ENCODE measurements at regions not wholly inside any gene's neighbourhood (a gene's known extent, or its start where the extent isn't known, plus 50 kb on each side); places are given as distances from the start of the nearest gene placed in this dataset.
"Not testable (repeated sequence)": the region's sequence is repeated elsewhere in the genome, so short reads cannot be mapped to it uniquely, and the experiment has no call there.

DNA sequence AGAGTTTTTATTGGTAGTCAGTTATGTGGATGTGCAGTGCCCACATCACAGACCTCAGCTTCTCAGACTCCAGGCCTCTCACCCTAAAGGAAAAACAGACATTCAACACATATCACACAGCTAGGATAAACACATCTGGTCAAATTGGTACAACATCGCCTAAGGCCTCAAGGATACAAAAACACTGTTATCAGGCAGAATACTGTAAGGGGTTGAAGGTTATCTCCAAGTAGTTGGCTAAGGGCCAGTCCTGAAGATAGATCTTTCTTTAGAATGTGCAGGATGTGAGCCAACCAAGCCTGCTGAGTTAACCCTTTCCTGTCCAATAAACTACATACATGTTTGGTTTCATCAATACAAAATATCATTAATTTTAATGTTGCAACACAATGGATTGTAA lies 308.4 kb upstream of the GJE1 start:
- Histone ChIP-seq H3K9ac (ENCODE audit: low read length) (no peak overlapping the region), H3K4me2 (ENCODE audit: low read length) (no peak overlapping the region), H3K4ac (ENCODE audit: low read depth, low read length) (no peak overlapping the region), H4K8ac (ENCODE audit: low read depth, low read length) (no peak overlapping the region), H3K27me3 (ENCODE audit: insufficient read depth, low read length, poor library complexity) (no peaks in the 10 kb centered on the region), H3K27ac (ENCODE audit: low read depth, low read length) (no peak overlapping the region), H3K23ac (ENCODE audit: low read length) (no peak overlapping the region), H3K36me3 (ENCODE audit: control insufficient read depth, insufficient read depth, low read length) (no peaks in the 10 kb centered on the region), H2BK5ac (ENCODE audit: low read length) (no peak overlapping the region), H2AK5ac (ENCODE audit: low read length) (no peak overlapping the region), H3K79me1 (ENCODE audit: low read length) (no peaks in the 10 kb centered on the region), H3K4me1 (ENCODE audit: control insufficient read depth, low read depth, low read length) (no peaks in the 10 kb centered on the region), H4K5ac (ENCODE audit: low read length) (no peak overlapping the region), H3K56ac (ENCODE audit: low read length) (no peak overlapping the region), H3K18ac (ENCODE audit: low read length) (no peak overlapping the region), H2BK120ac (ENCODE audit: low read depth, low read length) (no peak overlapping the region), H3K4me3 (ENCODE audit: low read length) (no peak overlapping the region), H2BK15ac (replicated peaks; ENCODE audit: low read depth) (no peak overlapping the region), H3K79me2 (ENCODE audit: control insufficient read depth, insufficient read depth, low read length) (no peaks in the 10 kb centered on the region)
- WGBS (ENCODE audit: extremely low coverage, insufficient coverage, low lambda C conversion rate), result no CpG with 5 or more reads among the region's 1 CpG
- DNase-seq, result no peak

GRCh38 chr6:141815039-141815438 lies 317.7 kb upstream of the GJE1 start:
- no CpG with 5 or more reads among the region's 16 CpGs for WGBS (ENCODE audit: extremely low coverage, insufficient coverage, low lambda C conversion rate)
- H3K4me3 ChIP-seq (ENCODE audit: low read length); H2AK5ac ChIP-seq (ENCODE audit: low read length); H3K27me3 ChIP-seq (ENCODE audit: insufficient read depth, low read length, poor library complexity); H3K18ac ChIP-seq (ENCODE audit: low read length); H2BK120ac ChIP-seq (ENCODE audit: low read depth, low read length); H3K79me1 ChIP-seq (ENCODE audit: low read length); H3K36me3 ChIP-seq (ENCODE audit: control insufficient read depth, insufficient read depth, low read length); H2BK15ac ChIP-seq (replicated peaks; ENCODE audit: low read depth); H3K4ac ChIP-seq (ENCODE audit: low read depth, low read length); H3K56ac ChIP-seq (ENCODE audit: low read length); H3K4me2 ChIP-seq (ENCODE audit: low read length); H3K9ac ChIP-seq (ENCODE audit: low read length); H3K4me1 ChIP-seq (ENCODE audit: control insufficient read depth, low read depth, low read length); H3K27ac ChIP-seq (ENCODE audit: low read depth, low read length); H4K8ac ChIP-seq (ENCODE audit: low read depth, low read length); DNase-seq; H3K79me2 ChIP-seq (ENCODE audit: control insufficient read depth, insufficient read depth, low read length); H3K23ac ChIP-seq (ENCODE audit: low read length); H4K5ac ChIP-seq (ENCODE audit: low read length); H2BK5ac ChIP-seq (ENCODE audit: low read length): not testable (repeated sequence)

GRCh38 chr6:141809901-141810300 lies 322.8 kb upstream of the GJE1 start:
- no peak overlapping the region for H3K4me3 ChIP-seq (ENCODE audit: low read length)
- no peak overlapping the region for H3K27ac ChIP-seq (ENCODE audit: low read depth, low read length)
- no peak overlapping the region for H2BK15ac ChIP-seq (replicated peaks; ENCODE audit: low read depth)
- no peak overlapping the region for H3K4ac ChIP-seq (ENCODE audit: low read depth, low read length)
- no peaks in the 10 kb centered on the region for H3K36me3 ChIP-seq (ENCODE audit: control insufficient read depth, insufficient read depth, low read length)
- no CpG with 5 or more reads among the region's 2 CpGs for WGBS (ENCODE audit: extremely low coverage, insufficient coverage, low lambda C conversion rate)
- no peaks in the 10 kb centered on the region for H3K4me1 ChIP-seq (ENCODE audit: control insufficient read depth, low read depth, low read length)
- H3K27me3 ChIP-seq (ENCODE audit: insufficient read depth, low read length, poor library complexity), result no peaks in the 10 kb centered on the region
- no peak overlapping the region for H2BK5ac ChIP-seq (ENCODE audit: low read length)
- no peak overlapping the region for H4K5ac ChIP-seq (ENCODE audit: low read length)
- H3K79me1 ChIP-seq (ENCODE audit: low read length), result no peaks in the 10 kb centered on the region
- no peak overlapping the region for H3K56ac ChIP-seq (ENCODE audit: low read length)
- H2AK5ac ChIP-seq (ENCODE audit: low read length), result no peak overlapping the region
- H3K9ac ChIP-seq (ENCODE audit: low read length), result no peak overlapping the region
- H3K23ac ChIP-seq (ENCODE audit: low read length), result no peak overlapping the region
- no peaks in the 10 kb centered on the region for H3K79me2 ChIP-seq (ENCODE audit: control insufficient read depth, insufficient read depth, low read length)
- no peak overlapping the region for H4K8ac ChIP-seq (ENCODE audit: low read depth, low read length)
- no peak for DNase-seq
- no peak overlapping the region for H3K4me2 ChIP-seq (ENCODE audit: low read length)
- H2BK120ac ChIP-seq (ENCODE audit: low read depth, low read length), result no peak overlapping the region
- no peak overlapping the region for H3K18ac ChIP-seq (ENCODE audit: low read length)

DNA sequence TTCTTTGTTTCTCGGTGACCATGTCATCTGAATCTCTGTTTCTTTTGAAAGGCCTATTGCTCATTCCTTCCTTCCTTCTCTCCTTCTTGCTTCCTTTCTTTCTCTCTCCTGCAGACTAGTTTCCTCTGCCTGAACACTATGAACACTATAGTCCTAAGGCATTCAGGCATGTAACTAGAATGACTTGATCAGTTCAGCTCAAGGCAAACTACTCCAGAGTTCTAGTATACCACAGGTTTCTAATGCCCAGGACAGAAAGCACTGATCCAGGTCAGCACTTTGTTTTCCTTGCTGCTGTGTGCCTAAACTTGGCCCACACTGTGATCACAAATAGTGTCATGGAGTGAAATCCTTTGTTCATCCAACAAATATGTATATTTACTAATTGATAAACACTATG lies 324.1 kb upstream of the GJE1 start:
- Histone ChIP-seq H3K4ac (ENCODE audit: low read depth, low read length) (no peak overlapping the region), H3K23ac (ENCODE audit: low read length) (no peak overlapping the region), H3K18ac (ENCODE audit: low read length) (no peak overlapping the region), H2BK5ac (ENCODE audit: low read length) (no peak overlapping the region), H3K79me1 (ENCODE audit: low read length) (no peaks in the 10 kb centered on the region), H3K4me2 (ENCODE audit: low read length) (no peak overlapping the region), H3K4me3 (ENCODE audit: low read length) (no peak overlapping the region), H4K5ac (ENCODE audit: low read length) (no peak overlapping the region), H3K56ac (ENCODE audit: low read length) (no peak overlapping the region), H2BK120ac (ENCODE audit: low read depth, low read length) (no peak overlapping the region), H3K9ac (ENCODE audit: low read length) (no peak overlapping the region), H3K79me2 (ENCODE audit: control insufficient read depth, insufficient read depth, low read length) (no peaks in the 10 kb centered on the region), H3K27me3 (ENCODE audit: insufficient read depth, low read length, poor library complexity) (no peaks in the 10 kb centered on the region), H4K8ac (ENCODE audit: low read depth, low read length) (no peak overlapping the region), H2BK15ac (replicated peaks; ENCODE audit: low read depth) (no peak overlapping the region), H3K36me3 (ENCODE audit: control insufficient read depth, insufficient read depth, low read length) (no peaks in the 10 kb centered on the region), H3K27ac (ENCODE audit: low read depth, low read length) (no peak overlapping the region), H3K4me1 (ENCODE audit: control insufficient read depth, low read depth, low read length) (no peaks in the 10 kb centered on the region), H2AK5ac (ENCODE audit: low read length) (no peak overlapping the region)
- DNase-seq, result no peak
- no CpG with 5 or more reads among the region's 1 CpG for WGBS (ENCODE audit: extremely low coverage, insufficient coverage, low lambda C conversion rate)

- not testable (repeated sequence) for H2BK120ac ChIP-seq (ENCODE audit: low read depth, low read length); H3K4me2 ChIP-seq (ENCODE audit: low read length); H3K36me3 ChIP-seq (ENCODE audit: control insufficient read depth, insufficient read depth, low read length); H3K56ac ChIP-seq (ENCODE audit: low read length); H3K79me1 ChIP-seq (ENCODE audit: low read length); H3K27me3 ChIP-seq (ENCODE audit: insufficient read depth, low read length, poor library complexity); H3K4me1 ChIP-seq (ENCODE audit: control insufficient read depth, low read depth, low read length); H3K4me3 ChIP-seq (ENCODE audit: low read length); H3K79me2 ChIP-seq (ENCODE audit: control insufficient read depth, insufficient read depth, low read length); H4K5ac ChIP-seq (ENCODE audit: low read length); H3K9ac ChIP-seq (ENCODE audit: low read length); DNase-seq; H2AK5ac ChIP-seq (ENCODE audit: low read length); H2BK5ac ChIP-seq (ENCODE audit: low read length); H3K4ac ChIP-seq (ENCODE audit: low read depth, low read length); H3K18ac ChIP-seq (ENCODE audit: low read length); H3K27ac ChIP-seq (ENCODE audit: low read depth, low read length); H3K23ac ChIP-seq (ENCODE audit: low read length); H2BK15ac ChIP-seq (replicated peaks; ENCODE audit: low read depth); H4K8ac ChIP-seq (ENCODE audit: low read depth, low read length)
- no CpG with 5 or more reads among the region's 1 CpG for whole genome bisulfite sequencing (ENCODE audit: extremely low coverage, insufficient coverage, low lambda C conversion rate)
Observed at GRCh38 chr6:141800973-141801372, 331.8 kb upstream of the GJE1 start.

- Histone ChIP-seq H2AK5ac (ENCODE audit: low read length) (no peak overlapping the region), H4K8ac (ENCODE audit: low read depth, low read length) (no peak overlapping the region), H3K56ac (ENCODE audit: low read length) (no peak overlapping the region), H3K36me3 (ENCODE audit: control insufficient read depth, insufficient read depth, low read length) (no peaks in the 10 kb centered on the region), H3K4me2 (ENCODE audit: low read length) (no peak overlapping the region), H3K27ac (ENCODE audit: low read depth, low read length) (no peak overlapping the region), H2BK15ac (replicated peaks; ENCODE audit: low read depth) (no peak overlapping the region), H3K4ac (ENCODE audit: low read depth, low read length) (no peak overlapping the region), H2BK5ac (ENCODE audit: low read length) (no peak overlapping the region), H3K79me2 (ENCODE audit: control insufficient read depth, insufficient read depth, low read length) (no peaks in the 10 kb centered on the region), H3K79me1 (ENCODE audit: low read length) (no peaks in the 10 kb centered on the region), H4K5ac (ENCODE audit: low read length) (no peak overlapping the region), H2BK120ac (ENCODE audit: low read depth, low read length) (no peak overlapping the region), H3K9ac (ENCODE audit: low read length) (no peak overlapping the region), H3K18ac (ENCODE audit: low read length) (no peak overlapping the region), H3K27me3 (ENCODE audit: insufficient read depth, low read length, poor library complexity) (no peaks in the 10 kb centered on the region), H3K23ac (ENCODE audit: low read length) (no peak overlapping the region), H3K4me1 (ENCODE audit: control insufficient read depth, low read depth, low read length) (no peaks in the 10 kb centered on the region), H3K4me3 (ENCODE audit: low read length) (no peak overlapping the region)
- no CpG with 5 or more reads among the region's 1 CpG for WGBS (ENCODE audit: extremely low coverage, insufficient coverage, low lambda C conversion rate)
- DNase-seq, result no peak
Observed at GRCh38 chr6:141790921-141791320, 341.8 kb upstream of the GJE1 start.

Measured in mesendoderm (in vitro differentiated cells).